Activated CD4-positive, CD25-positive, alpha-beta regulatory T cell treated with anti-CD3 and anti-CD28 coated beads, Interleukin-2, amount 50 U/mL, for 72 hours (primary cell): ENCODE measurements at regions not wholly inside any gene's neighbourhood (a gene's known extent, or its start where the extent isn't known, plus 50 kb on each side); places are given as distances from the start of the nearest gene placed in this dataset.
A peak's percentile ranks its signal among the peaks of the same experiment; 100 is the strongest.
"Not testable (repeated sequence)": the region's sequence is repeated elsewhere in the genome, so short reads cannot be mapped to it uniquely, and the experiment has no call there.

ENCODE experiments used
- DNase-seq: peaks from one replicate; pipeline ENCODE4 v3.0.0; 2021

DNA sequence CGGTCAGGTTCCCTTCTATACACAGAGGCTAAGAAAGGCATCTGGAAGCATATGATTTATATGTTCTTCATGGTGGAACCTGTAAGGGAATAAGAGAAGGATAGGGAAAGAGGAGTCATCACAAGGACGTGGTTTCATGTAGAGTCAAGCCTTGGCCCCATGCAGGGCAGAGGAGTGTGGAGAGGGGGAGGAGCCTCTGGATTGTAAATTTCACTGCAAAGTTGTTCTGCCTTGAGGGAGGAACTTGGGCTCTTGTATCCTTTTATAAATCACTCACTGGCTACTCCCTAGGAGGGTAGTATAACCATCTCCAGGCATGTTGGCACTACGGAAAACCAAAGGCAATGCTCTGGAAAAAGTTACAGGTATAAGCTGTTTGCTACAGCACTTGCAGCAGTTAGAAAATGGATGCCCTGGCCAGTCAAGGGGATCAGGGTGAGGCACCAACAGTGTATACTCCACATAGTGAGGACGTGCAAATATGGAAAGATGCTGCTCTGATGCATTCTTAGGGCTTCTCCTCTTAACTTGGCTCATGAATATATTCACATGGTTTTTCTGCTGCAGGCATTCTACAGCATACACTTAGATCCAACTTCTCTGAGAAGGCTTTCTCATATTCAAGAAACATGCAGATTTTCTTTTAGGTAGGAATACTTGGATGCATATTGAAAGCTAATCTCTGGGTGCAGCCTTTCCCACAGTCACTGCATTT, 60.3 kb upstream of the ZNF81 start:
- no peak for DNase-seq

DNA sequence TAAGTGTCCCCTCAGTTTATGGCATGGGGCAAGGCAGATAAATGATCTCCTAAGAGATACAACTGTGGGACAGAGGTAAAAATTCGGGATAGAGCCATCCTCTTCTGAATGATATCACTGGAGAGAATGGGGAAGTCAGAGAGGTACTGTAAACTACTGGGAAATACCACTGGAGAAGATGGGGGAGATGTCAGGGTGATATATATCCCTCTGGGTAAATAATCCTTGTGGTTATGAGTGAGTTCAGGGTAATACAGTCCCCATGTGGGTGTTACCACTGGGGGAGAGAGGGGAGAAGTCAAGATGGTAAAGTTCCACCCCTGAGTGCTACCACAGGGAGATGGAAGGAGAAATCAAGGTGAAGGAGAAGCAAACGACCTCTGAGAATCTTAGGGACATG, 63.9 kb upstream of the ZNF81 start:
- no peak for DNase-seq

DNA sequence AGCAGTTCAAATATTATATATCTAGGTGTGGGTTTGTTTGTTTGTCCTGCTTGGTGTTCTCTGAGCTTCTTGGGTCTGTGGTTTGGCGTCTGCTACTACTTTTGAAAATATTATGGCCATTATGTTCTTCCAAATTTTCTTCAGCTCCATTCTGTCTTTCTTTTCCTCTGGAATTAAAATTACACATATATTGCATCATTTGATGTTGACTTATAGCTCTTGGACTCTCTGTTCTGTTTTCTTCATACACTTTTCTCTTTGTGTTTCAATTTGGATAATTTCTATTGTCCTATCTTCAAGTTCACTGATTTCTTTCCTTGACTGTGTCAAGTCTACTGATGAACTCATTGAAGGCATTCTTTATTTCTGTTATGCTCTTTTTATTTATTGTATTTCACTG, 65.2 kb upstream of the ZNF81 start:
- DNase-seq: no peak

DNA sequence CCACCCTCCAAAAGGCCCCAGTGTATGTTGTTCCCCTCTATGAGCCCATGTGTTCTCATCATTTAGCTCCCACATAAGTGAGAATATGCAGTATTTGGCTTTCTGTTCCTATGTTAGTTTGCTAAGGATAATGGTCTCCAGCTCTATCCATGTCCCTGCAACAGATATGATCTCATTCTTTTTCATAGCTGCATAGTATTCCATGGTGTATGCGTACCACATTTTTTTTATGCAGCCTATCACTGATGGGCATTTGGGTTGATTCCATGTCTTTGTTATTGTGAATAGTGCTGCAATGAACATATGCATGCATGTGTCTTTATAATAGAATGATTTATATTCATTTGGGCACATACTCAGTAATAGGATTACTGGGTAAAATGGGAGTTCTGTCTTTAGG, 73.9 kb upstream of the ZNF81 start:
- DNase-seq: not testable (repeated sequence)

DNA sequence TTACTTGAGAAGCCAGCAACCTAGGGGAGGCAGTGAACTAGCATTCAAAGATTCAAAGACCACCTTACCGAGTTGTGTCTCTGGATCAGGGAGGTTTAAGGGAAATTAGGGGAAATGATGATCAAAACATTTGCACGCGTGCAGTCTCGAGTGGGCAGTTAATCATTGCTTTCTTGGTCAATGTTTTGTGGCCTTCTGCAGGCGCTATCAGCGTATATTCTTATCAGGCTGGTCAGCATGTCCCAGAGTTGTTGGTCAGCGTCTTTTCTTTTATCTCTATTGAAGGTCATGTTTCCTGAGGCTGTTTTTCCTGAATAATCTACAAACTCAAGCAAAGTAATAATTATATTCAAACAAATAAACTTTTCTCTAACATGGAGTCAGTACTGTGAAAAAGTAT, 84.0 kb upstream of the ZNF81 start:
- no peak for DNase-seq

DNA sequence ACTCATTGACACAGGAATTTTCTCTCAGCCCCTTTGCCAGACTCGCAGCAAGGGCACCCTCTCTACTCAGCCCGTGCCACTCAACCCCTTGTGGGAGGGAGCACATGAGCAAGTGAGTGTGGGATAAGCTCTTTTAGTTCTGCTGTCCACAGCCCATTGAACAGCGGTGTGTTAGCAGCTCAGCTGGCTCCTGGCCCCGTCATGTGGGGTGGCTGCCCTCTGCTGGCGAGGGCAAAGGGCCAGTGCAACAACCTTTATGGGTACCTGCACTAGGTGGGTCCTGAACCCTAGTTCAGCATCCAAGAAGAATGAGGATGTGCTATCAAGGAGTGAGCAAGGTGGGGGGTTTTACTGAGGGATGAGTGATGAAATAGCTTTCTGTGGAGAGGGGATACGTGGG, 85.0 kb upstream of the ZNF81 start:
- peak; percentile 35 for DNase-seq

DNA sequence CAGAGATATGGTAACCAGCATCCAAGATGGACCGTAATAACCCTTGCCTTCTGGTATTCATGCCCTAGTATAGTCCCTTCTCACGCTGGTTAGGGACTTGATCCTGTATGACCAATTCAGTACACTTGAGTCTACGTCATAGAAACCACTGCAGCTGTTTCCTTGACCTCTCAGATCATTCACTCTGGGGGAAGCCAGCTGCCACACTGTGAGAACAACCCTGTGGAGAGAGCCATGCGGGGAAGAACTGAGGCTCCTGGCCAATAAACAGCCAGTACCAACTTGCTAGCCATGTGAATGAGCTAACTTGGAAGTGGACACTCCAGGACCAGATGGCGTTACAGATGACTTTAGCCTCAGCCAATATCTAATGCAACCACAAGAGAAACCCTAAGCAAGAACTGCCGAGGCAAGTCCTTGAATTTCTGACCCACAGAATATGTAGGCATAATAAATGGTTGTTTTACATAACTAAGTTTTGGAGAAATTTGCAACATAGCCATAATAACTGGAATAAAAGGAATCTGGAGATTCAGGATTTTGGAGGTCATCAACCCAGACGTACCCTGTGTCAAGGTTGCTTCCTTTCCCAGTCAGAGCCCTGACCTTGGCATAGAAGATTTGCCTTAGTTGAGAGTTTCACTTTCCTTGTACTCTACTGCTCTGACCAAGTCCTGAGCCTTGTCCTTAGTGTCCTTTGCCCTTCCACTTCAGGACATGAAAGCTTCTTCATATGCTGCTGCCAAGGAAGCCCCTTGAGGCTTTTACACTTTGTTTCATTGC, 87.3 kb upstream of the ZNF81 start:
- DNase-seq: no peak

DNA sequence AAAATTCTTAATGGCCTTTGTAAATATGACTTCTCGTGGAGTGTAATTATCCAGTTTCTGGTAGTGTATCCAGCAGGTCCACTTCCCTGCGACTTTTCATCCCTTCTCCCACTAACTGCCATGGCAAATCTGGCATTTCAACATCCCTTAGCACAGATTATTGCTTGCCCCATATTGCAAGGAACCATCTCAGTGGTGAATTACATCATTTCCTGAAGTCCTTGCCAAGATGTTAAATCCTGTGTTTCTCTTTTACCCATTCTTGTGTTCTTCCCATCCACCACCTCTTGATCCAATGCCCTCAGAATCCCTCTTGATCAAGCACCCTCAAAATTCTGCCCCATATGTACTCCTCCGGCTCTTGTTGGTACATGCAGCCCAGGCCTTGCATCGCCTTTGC, 88.1 kb upstream of the ZNF81 start:
- no peak for DNase-seq

DNA sequence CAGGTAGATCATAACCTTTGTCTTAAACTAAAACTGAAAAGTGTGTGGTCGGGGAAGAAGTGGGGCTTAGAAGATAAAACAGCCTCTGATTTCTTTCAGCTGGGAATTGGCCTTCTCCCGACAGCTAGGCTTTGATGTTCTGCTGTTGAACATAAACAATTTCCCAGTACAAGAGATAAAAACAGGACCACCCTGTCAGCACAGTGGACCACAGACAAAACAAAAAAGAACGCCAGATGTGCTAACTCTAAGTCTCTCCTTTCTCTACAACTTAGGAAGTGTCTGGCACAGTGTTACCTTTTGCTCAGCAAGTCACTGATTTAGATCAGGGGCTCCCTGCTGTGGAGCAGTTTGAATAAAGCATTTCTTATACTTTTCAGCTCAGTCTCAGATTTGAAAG, 87.5 kb upstream of the UXT start:
- no peak for DNase-seq

DNA sequence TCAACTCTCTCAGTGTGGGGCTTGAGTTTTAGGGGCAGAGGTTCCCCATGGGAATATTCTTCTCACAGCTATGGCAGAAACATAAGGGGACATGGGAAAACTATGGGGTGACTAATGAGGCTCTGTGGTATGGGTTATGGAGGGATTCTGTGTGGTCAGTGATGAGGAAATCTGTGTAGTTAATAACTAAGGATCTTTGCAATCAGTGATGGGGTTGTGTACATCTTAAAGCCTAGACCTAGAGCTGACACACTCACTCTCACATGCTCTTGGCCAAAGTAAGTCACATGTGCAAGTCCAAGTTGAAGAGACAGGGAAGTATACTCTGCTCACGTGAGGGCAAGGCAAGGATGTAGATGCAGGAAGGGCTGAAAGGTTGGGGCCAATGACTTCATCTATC, 86.4 kb upstream of the UXT start:
- no peak for DNase-seq

DNA sequence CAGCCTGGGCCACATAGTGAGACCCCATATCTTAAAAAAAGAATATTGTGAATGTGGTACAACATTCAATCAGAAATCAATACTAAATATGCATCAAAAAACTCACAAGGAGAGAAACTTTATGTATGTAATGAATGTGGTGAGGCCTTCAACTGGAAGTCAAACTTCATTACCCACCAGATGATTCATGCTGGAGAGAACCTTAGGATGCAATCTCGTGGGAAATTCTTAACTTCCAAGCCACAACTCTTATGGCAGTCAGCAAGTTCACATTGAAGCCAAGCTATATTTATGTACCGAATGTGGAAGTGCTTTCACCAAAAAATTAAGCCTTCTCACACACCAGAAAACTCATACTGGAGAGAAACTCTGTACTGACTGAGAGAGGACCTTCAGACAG, 84.5 kb upstream of the UXT start:
- DNase-seq: no peak

DNA sequence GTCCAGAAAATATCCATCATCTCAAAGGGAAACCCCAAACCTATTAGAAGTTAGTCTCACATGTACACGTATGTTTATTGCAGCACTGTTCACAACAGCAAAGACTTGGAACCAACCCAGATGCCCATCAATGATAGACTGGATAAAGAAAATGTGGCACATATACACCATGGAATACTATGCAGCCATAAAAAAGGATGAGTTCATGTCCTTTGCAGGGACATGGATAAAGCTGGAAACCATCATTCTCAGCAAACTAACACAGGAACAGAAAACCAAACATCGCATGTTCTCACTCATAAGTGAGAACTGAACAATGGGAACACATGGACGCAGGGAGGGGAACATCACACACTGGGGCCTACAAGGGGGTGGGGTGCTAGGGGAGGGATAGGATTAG, 79.9 kb upstream of the UXT start:
- DNase-seq: not testable (repeated sequence)

DNA sequence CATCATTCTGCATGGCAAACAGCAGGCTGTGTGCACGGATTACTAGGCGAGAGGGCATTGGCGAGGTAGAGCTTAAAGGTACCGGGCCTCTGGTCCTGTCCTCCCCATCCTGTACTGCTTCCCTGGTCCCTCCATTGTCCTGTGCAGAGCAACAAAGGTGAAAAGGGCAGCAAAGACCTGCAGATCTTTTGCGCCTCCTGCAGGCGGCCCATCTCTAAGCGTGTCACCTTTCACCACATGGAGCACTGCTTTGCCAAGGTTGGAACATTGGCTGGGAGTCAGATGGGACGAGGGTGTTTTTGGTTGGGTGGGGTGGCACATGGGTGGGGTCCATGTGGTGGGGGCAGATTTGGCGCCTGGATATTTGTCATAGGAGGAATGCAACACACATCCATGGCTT, 64.7 kb upstream of the UXT start:
- no peak for DNase-seq

DNA sequence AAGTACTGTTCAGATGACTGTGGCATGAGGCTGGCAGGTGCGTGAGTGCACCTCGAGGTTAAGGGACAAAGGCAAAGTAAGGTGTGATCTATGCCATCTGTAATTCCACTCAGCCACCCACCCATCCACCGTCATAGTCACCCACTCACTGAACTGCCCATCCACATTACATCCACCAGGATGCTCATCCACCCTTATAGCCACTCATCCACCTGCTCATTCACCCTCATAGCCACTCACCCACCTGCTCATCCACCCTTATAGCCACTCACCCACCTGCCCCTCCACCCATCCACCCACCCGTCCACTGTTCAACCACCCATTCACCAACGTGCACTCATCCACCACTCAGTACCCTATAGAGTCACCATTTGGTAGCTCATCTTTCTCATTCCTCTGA, 64.1 kb upstream of the UXT start:
- no peak for DNase-seq

DNA sequence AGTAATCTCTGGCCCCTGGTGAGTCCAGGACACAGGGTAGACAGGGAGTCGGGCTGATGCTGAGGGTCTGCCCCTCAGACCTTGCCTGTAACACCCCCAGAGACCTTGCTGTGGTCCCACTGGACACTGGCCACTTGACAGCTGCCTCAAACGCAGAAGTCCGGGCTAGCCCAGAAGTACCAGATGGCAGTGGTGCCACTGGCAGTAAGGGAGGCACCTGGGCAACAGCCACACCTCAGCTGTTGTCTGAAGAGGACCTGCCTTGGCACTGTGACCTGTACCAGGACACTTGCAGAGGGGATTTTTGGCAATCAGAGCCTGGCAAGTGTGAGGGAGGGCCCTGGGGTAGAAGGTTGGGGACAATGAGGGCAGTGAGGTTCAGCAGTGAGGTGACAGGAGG, 63.3 kb upstream of the UXT start:
- no peak for DNase-seq

DNA sequence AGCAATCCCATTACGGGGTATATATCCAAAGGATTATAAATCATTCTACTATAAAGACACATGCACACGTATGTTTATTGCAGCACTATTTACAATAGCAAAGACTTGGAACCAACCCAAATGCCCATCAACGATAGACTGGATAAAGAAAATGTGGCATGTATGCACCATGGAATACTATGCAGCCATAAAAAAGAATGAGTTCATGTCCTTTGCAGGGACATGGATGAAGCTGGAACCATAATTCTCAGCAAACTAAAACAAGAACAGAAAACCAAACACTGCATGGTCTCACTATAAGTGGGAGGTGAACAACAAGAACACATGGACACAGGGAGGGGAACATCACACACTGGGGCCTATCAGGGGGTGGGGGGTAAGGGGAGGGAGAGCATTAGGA, 56.1 kb upstream of the UXT start:
- DNase-seq: not testable (repeated sequence)

DNA sequence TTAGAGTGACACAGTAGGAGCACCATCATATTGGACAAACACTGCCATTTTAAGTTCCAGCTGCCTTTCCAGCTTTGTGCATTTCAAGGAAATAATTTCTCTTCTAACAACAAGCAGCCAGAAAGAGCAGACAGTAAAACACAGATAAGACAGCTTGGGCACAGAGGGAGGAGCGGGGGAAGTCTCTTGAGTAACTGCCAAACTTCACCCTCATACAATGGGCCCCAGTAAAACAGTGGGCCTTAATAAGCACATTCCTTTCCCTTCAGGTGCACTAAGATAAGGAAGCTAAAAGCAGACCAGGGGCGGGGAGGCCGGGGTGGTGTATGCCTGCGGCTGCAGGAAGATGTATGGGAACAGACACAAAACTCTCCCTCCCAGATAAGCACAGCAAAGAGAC, 53.7 kb upstream of the UXT start:
- not testable (repeated sequence) for DNase-seq

DNA sequence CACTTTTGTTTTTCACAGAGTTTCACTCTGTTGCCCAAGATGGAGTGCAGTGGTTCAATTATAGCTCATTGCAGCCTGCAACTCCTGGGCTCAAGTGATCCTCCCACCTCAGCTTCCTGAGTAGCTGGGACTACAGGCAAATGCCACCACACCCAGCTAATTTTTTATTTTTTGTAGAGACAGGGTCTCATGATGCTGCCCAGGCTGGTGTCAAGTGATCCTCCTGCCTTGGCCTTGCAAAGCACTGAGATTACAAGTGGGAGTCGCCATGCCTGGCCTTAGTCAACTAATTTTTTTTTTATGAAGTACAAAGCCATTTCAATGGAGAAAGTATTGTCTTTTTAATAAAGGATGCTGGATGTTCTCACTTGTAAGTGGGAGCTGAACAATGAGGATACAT, 51.3 kb upstream of the UXT start:
- DNase-seq: no peak
